ENCODE measurements at regions not wholly inside any gene's neighbourhood (a gene's known extent, or its start where the extent isn't known, plus 50 kb on each side); places are given as distances from the start of the nearest gene placed in this dataset.

DNA sequence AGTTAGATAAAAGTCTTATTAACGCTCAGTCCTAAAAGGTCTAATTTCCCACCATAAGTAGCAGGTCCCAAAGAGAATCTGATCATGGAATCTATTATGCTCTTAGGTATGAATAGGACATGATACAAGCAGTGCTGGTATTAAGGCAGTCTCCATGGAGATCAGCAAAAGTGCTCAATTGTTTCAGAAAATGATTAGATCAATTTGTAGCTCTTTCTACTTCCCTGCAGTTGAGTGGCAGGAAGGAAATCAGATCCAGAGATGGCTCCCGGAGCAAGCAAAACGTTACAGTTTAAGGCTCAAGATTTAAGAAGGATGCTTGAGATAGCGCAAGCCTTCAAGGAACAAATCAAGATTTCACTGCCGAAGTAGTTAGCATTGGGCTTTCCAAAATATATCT lies 205.7 kb downstream of the DRD1 start:
- TF ChIP-seq ARNTL (CRISPR knock-in tag; IDR thresholded peaks at IDR 0.05; ENCODE audit: borderline replicate concordance, low read depth) (no peak), ZFP30 (CRISPR knock-in tag; IDR thresholded peaks at IDR 0.05) (no peak), ZNF565 (CRISPR knock-in tag; conservative IDR thresholded peaks at IDR 0.05; ENCODE audit: low read depth) (no peak), ZNF70 (CRISPR knock-in tag; IDR thresholded peaks at IDR 0.05) (no peak), ISL1 (CRISPR knock-in tag; IDR thresholded peaks at IDR 0.05) (no peak), TSHZ2 (CRISPR knock-in tag; IDR thresholded peaks at IDR 0.05) (no peak), CSDC2 (CRISPR knock-in tag; IDR thresholded peaks at IDR 0.05) (no peak), CSRNP3 (CRISPR knock-in tag; IDR thresholded peaks at IDR 0.05) (no peak)
- TF ChIP-seq, protein P1, sequence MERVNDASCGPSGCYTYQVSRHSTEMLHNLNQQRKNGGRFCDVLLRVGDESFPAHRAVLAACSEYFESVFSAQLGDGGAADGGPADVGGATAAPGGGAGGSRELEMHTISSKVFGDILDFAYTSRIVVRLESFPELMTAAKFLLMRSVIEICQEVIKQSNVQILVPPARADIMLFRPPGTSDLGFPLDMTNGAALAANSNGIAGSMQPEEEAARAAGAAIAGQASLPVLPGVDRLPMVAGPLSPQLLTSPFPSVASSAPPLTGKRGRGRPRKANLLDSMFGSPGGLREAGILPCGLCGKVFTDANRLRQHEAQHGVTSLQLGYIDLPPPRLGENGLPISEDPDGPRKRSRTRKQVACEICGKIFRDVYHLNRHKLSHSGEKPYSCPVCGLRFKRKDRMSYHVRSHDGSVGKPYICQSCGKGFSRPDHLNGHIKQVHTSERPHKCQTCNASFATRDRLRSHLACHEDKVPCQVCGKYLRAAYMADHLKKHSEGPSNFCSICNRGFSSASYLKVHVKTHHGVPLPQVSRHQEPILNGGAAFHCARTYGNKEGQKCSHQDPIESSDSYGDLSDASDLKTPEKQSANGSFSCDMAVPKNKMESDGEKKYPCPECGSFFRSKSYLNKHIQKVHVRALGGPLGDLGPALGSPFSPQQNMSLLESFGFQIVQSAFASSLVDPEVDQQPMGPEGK (CRISPR knock-in tag; IDR thresholded peaks at IDR 0.05; ENCODE audit: borderline replicate concordance), result no peak
- TF ChIP-seq, protein P2, sequence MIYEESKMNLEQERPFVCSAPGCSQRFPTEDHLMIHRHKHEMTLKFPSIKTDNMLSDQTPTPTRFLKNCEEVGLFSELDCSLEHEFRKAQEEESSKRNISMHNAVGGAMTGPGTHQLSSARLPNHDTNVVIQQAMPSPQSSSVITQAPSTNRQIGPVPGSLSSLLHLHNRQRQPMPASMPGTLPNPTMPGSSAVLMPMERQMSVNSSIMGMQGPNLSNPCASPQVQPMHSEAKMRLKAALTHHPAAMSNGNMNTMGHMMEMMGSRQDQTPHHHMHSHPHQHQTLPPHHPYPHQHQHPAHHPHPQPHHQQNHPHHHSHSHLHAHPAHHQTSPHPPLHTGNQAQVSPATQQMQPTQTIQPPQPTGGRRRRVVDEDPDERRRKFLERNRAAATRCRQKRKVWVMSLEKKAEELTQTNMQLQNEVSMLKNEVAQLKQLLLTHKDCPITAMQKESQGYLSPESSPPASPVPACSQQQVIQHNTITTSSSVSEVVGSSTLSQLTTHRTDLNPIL (CRISPR knock-in tag; IDR thresholded peaks at IDR 0.05; ENCODE audit: low read depth), result no peak
